Pancreas (tissue), 10 donors: ENCODE measurements at regions not wholly inside any gene's neighbourhood (a gene's known extent, or its start where the extent isn't known, plus 50 kb on each side); places are given as distances from the start of the nearest gene placed in this dataset.

ENCODE experiments used
- ATAC-seq, 4 donors: fragments of 200-7000 bp; cut with Tn5 transposase; one replicate each; pipeline versions ENCODE4 v1.8.0 to v1.9.1; 2020; ENCODE audit warnings: mild to moderate bottlenecking in 4 of 4, moderate library complexity in 4 of 4
- DNase-seq, 6 donors: peaks; one replicate each; pipeline ENCODE4 v3.0.0-alpha.2; 2020
- FAIRE-seq: peaks from 2 replicates; lab custom pipeline; 2012; peaks lifted over from hg19 to GRCh38; lab: Jason Lieb, UNC
- H3K27ac ChIP-seq, 4 donors: fragments of 200-600 bp; sonication (generic); 1 replicate in 3 of 4; 2 replicates in 1 of 4; pipeline versions ENCODE4 v1.5.0 to v1.8.0; 2020
- H3K27me3 ChIP-seq, 4 donors: fragments of 200-600 bp; one replicate each; pipeline ENCODE4 v1.8.0; 2021
- H3K36me3 ChIP-seq, 3 donors: fragments of 200-600 bp; sonication (generic) in 1 of 3; one replicate each; pipeline versions ENCODE4 v1.5.0 to v1.8.0; 2020 to 2021
- H3K4me1 ChIP-seq, 3 donors: fragments of 200-600 bp; one replicate each; pipeline ENCODE4 v1.8.0; 2021
- H3K4me3 ChIP-seq, 4 donors: fragments of 200-600 bp; sonication (generic) in 2 of 4; one replicate each; pipeline versions ENCODE4 v1.5.0 to v1.8.0; 2020 to 2021
- H3K9me3 ChIP-seq, 4 donors: fragments of 200-600 bp; one replicate each; pipeline ENCODE4 v1.8.0; 2021
- WGBS, 2 donors: extraction: QIAGEN DNeasy Blood & Tissue Kit; methylation state at CpG; one replicate each; pipeline ENCODE4 v1.1.7; 2013; 5-methylcytosine and 5-hydroxymethylcytosine counted together
- intact Hi-C, 3 donors: fragments of 100-400 bp; cut with DNase I; formaldehyde crosslinking; loops; one replicate each; pipeline versions ENCODE4 v1.11.1 to v1.14.2; 2022
- TF ChIP-seq, protein P1 (sequence below), 4 donors: fragments of 200-600 bp; sonication (generic) in 3 of 4; IDR thresholded peaks; one replicate each; pipeline versions ENCODE4 v1.5.0 to v1.8.0; 2021; ENCODE audit warnings: antibody characterized with exemption in 4 of 4
- donor health status: healthy with polysubstance abuse.
- donor health status: DM: no; HTN: no; CAD: no; lungs with moderate emphysema.
- donor health status: DM: no; HTN: no; CAD: no.
- donor health status: control.
- donor health status: control.
- donor health status: Bipolar disorder and iron deficiency.
- donor health status: DM: yes; HTN: yes; CAD: no.
- donor health status: DM: no; HTN: no; CAD: no.
- donor health status: DM: no; HTN: no; CAD: no.
- donor health status: DM: yes; HTN: yes; CAD: no.

- TF ChIP-seq, protein P1, sequence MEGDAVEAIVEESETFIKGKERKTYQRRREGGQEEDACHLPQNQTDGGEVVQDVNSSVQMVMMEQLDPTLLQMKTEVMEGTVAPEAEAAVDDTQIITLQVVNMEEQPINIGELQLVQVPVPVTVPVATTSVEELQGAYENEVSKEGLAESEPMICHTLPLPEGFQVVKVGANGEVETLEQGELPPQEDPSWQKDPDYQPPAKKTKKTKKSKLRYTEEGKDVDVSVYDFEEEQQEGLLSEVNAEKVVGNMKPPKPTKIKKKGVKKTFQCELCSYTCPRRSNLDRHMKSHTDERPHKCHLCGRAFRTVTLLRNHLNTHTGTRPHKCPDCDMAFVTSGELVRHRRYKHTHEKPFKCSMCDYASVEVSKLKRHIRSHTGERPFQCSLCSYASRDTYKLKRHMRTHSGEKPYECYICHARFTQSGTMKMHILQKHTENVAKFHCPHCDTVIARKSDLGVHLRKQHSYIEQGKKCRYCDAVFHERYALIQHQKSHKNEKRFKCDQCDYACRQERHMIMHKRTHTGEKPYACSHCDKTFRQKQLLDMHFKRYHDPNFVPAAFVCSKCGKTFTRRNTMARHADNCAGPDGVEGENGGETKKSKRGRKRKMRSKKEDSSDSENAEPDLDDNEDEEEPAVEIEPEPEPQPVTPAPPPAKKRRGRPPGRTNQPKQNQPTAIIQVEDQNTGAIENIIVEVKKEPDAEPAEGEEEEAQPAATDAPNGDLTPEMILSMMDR (IDR thresholded peaks at IDR 0.05), result no peak
- H3K9me3 ChIP-seq, result no peaks in the 10 kb centered on the region
- 42 to 51% methylated on average over 2 of the region's 2 CpGs for WGBS, 2 donors
- H3K27ac ChIP-seq, result no peak overlapping the region
- H3K27me3 ChIP-seq, result no peaks in the 10 kb centered on the region
- no peak overlapping the region for H3K4me3 ChIP-seq
- intact Hi-C loops, result no loop called here
- no peaks in the 10 kb centered on the region for H3K36me3 ChIP-seq
- ATAC-seq, result no peak
- FAIRE-seq, result no peak
- DNase-seq, result no peak
- H3K4me1 ChIP-seq, result no peaks in the 10 kb centered on the region
These were observed 311.6 kb upstream of the CDYL start for GRCh38 chr6:4464638-4465037.

- H3K27ac ChIP-seq, result no peak overlapping the region
- TF ChIP-seq, protein P1 (IDR thresholded peaks at IDR 0.05), result no peak
- whole genome bisulfite sequencing, 2 donors, result 79 to 89% methylated on average over 1 of the region's 1 CpG
- intact Hi-C loops, result no loop called here
- no peaks in the 10 kb centered on the region for H3K36me3 ChIP-seq
- DNase-seq (no peak), ATAC-seq (no peak), FAIRE-seq (no peak)
- no peak overlapping the region for H3K4me3 ChIP-seq
- no peaks in the 10 kb centered on the region for H3K27me3 ChIP-seq
- no peaks in the 10 kb centered on the region for H3K4me1 ChIP-seq
- no peaks in the 10 kb centered on the region for H3K9me3 ChIP-seq
These were observed 313.0 kb upstream of the CDYL start for GRCh38 chr6:4463236-4463635.

DNA sequence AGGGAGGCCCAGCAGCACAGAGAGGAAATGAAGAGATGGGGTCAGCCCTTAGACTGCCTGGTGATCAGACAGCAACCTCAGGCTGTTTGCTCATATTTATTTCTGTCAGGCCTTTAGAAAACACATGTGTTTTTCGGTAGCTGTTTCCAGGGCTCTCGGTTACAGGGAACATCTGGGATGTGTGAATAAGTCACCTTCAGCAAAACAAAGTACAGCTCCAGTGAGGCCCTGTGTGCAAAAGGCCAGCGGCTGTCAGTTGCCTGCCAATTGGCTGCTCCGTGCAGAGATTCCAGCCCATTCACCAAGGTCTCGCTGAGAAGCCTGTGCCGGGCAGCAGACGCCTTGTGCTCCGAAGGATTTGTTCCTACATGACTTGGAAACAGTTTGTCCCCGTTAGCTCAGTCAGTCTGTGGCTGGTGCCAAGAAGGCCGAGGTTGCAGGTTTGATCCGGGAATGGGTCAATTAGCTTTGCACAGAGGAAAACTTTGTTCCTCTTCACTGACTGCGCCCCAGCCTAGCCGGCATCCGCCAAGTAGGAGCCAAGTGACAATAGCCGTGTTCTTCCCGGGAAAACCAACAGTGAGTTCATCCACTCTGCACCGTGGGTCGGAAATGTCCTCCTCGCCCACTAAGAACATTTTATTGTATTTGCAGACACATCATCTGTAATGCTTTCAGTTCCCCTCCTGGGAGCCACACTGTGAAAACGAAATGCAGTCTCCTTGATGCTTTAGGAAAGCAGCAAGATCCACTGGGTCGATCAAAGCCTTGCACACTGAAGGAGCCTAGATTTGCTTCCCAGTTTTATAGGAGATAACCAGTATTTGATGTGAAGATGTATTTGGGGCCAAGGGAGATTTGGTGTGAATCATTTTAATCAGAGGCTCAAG, 315.4 kb upstream of the CDYL start:
- intact Hi-C loops, result no loop called here
- Histone ChIP-seq H3K36me3 (no peaks in the 10 kb centered on the region), H3K9me3 (no peaks in the 10 kb centered on the region), H3K27me3 (no peaks in the 10 kb centered on the region), H3K27ac (no peak overlapping the region), H3K4me1 (no peaks in the 10 kb centered on the region), H3K4me3 (no peak overlapping the region)
- TF ChIP-seq, protein P1 (IDR thresholded peaks at IDR 0.05), result no peak
- FAIRE-seq (no peak), ATAC-seq (peak in 2 of 4 donors; percentile 45 to 65), DNase-seq (peak in 2 of 6 donors; percentile 6 to 26)
- 56 to 60% methylated on average over 21 of the region's 21 CpGs for WGBS, 2 donors

DNA sequence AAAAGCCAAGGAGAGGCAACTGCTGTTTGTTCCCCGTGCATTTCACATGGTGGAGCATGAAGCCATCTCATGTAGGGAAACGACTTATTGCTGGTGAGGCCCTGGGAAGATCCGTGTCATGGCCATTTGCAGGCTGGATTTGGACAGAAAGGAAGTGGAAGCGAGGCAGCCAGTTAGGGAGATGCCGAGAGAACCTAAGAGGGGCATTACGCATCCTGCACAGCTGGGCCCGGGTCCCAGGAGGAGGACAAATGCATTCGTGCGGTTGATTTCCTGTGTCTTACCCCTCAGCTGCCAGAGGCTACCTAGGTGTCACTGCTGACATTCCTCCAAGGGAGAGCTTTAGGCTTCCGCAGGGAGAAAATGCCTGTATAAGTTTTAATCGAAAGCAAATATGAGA, 316.2 kb upstream of the CDYL start:
- no peaks in the 10 kb centered on the region for H3K4me1 ChIP-seq
- ATAC-seq (no peak), FAIRE-seq (no peak), DNase-seq (no peak)
- no peaks in the 10 kb centered on the region for H3K27me3 ChIP-seq
- intact Hi-C loops, result no loop called here
- H3K36me3 ChIP-seq, result no peaks in the 10 kb centered on the region
- no peak overlapping the region for H3K27ac ChIP-seq
- WGBS, 2 donors, result 81 to 86% methylated on average over 11 of the region's 11 CpGs
- TF ChIP-seq, protein P1 (IDR thresholded peaks at IDR 0.05), result no peak
- no peak overlapping the region for H3K4me3 ChIP-seq
- no peaks in the 10 kb centered on the region for H3K9me3 ChIP-seq

- Histone ChIP-seq H3K27ac (no peak overlapping the region), H3K27me3 (no peaks in the 10 kb centered on the region), H3K4me3 (no peak overlapping the region), H3K9me3 (no peaks in the 10 kb centered on the region), H3K36me3 (no peaks in the 10 kb centered on the region), H3K4me1 (no peaks in the 10 kb centered on the region)
- FAIRE-seq, result no peak
- intact Hi-C loops, result no loop called here
- DNase-seq, result no peak
- 50 to 59% methylated on average over 3 of the region's 3 CpGs for WGBS, 2 donors
- TF ChIP-seq, protein P1 (IDR thresholded peaks at IDR 0.05), result no peak
- peak in 2 of 4 donors; percentile 17 to 56 for ATAC-seq
These were observed 317.2 kb upstream of the CDYL start for GRCh38 chr6:4459032-4459431.
